Naive thymus-derived CD8-positive, alpha-beta T cell (primary cell): ENCODE measurements at regions not wholly inside any gene's neighbourhood (a gene's known extent, or its start where the extent isn't known, plus 50 kb on each side); places are given as distances from the start of the nearest gene placed in this dataset.

ENCODE experiments used
- ATAC-seq, 2 donors: fragments of 150-1000 bp; cut with Tn5 transposase in 1 of 2; sonication (Bioruptor Pico), chemical (Tn5 transposase) in 1 of 2; 1 replicate in 1 of 2; 2 replicates in 1 of 2; pipeline ENCODE4 v1.10.0; 2021; ENCODE audit warnings: mild to moderate bottlenecking in 2 of 2, moderate library complexity in 2 of 2
- POLR2A ChIA-PET: fragments of 350-600 bp; sonication (Branson Sonifier 250); formaldehyde crosslinking; loops from one replicate; lab custom pipeline; 2021; ENCODE audit warnings: antibody characterized with exemption; lab: Charles Lee
- DNase-seq, 10 donors: peaks; one replicate each; pipeline versions ENCODE4 v3.0.0 to v3.0.0-alpha.2; 2020 to 2022
- H3K27ac Mint-ChIP-seq, 10 donors: one replicate each; pipeline ENCODE4 v1.8.0; 2020 to 2022; ENCODE audit warnings: mild to moderate bottlenecking in 10 of 10, mixed read lengths in 10 of 10, moderate library complexity in 4 of 10, inconsistent platforms in 1 of 10
- H3K27me3 Mint-ChIP-seq, 5 donors: one replicate each; pipeline ENCODE4 v1.8.0; 2021 to 2022; ENCODE audit warnings: mixed read lengths in 5 of 5
- H3K36me3 Mint-ChIP-seq, 3 donors: one replicate each; pipeline ENCODE4 v1.8.0; 2020 to 2022; ENCODE audit warnings: mixed read lengths in 3 of 3, mild to moderate bottlenecking in 2 of 3, inconsistent platforms in 1 of 3
- H3K4me1 Mint-ChIP-seq, 4 donors: one replicate each; pipeline ENCODE4 v1.8.0; 2021 to 2022; ENCODE audit warnings: mixed read lengths in 4 of 4
- H3K4me3 Mint-ChIP-seq, 10 donors: one replicate each; pipeline ENCODE4 v1.8.0; 2020 to 2022; ENCODE audit warnings: mild to moderate bottlenecking in 10 of 10, mixed read lengths in 10 of 10, moderate library complexity in 6 of 10, inconsistent platforms in 1 of 10
- H3K9me3 Mint-ChIP-seq, 9 donors: one replicate each; pipeline ENCODE4 v1.8.0; 2020 to 2022; ENCODE audit warnings: mixed read lengths in 9 of 9, mild to moderate bottlenecking in 3 of 9, inconsistent platforms in 1 of 9, moderate library complexity in 1 of 9

DNA sequence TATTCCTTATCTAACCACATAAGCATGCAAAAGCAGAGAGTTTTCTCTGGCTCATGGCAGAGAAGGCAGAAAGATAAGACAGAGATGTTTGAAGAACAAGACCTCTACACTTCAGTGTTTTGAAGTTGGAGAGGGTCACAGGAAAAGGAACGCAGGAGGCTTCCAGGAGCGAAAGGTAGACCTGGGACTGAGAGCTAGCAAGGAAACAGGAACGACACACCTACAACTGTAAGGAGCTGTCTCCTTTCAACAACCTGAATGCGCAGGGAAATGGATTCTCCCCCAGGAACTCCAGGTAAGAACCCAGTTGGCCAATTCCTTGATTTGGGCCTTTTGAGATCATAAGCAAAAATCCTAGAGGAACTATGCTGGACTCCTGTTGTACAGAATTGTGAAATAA, 746.6 kb upstream of the DDX18 start:
- Mint-ChIP-seq H3K27me3 (no peaks in the 10 kb centered on the region), H3K36me3 (no peaks in the 10 kb centered on the region), H3K4me3 (no peak overlapping the region), H3K4me1 (no peaks in the 10 kb centered on the region), H3K9me3 (peaks cover 0 to 15% (median 0%) of the 10 kb centered on the region in 9 donors), H3K27ac (no peak overlapping the region)
- DNase-seq (no peak), ATAC-seq (no peak)
- POLR2A ChIA-PET: no interaction called here

DNA sequence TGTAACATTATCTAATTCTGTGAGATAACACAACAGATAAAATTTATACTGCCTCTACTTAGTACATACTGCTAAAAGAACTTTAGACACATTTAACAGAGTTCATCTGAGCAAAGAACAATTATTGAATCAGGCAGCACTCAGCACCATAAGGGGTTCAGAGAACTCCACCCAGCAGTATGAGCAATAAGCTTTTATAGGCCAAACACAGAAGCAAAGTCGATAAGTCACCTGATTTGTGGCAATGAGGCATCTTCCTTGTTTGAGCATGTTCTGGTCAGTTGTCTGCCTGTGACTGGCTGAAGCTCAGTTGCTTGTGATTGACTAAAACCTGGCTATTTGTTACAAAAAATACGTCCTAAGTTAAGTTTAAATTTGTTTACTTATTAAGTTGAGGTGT, 746.1 kb upstream of the DDX18 start:
- H3K27ac Mint-ChIP-seq: no peak overlapping the region
- no peak overlapping the region for H3K4me3 Mint-ChIP-seq
- no peaks in the 10 kb centered on the region for H3K4me1 Mint-ChIP-seq
- POLR2A ChIA-PET: no interaction called here
- peaks cover 0 to 15% (median under 1%) of the 10 kb centered on the region in 9 donors for H3K9me3 Mint-ChIP-seq
- H3K27me3 Mint-ChIP-seq: no peaks in the 10 kb centered on the region
- no peaks in the 10 kb centered on the region for H3K36me3 Mint-ChIP-seq
- DNase-seq (no peak), ATAC-seq (no peak)

DNA sequence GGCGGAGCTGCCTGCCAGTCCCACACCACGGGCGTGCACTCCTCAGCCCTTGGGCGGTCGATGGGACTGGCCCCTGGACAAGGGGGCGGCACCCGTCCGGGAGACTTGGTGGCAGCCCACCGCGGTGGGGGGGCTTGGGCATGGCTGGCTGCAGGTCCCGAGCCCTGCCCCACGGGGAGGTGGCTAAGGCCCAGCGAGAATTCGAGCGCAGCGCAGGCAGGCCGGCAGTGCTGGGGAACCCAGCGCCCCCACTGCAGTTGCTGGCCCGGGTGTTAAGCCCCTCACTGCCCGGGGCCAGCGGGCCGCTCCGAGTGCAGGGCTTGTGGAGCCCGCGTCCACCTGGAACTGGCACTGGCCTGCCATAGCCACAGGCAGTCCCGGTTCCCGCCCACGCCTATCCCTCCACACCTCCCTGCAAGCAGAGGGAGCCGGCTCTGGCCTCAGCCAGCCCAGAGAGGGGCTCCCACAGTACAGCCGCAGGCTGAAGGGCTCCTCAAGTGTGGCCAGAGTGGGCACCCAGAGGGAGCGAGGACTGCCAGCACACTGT, 742.9 kb upstream of the DDX18 start:
- no peak for DNase-seq
- Mint-ChIP-seq H3K9me3 (peaks cover 0 to 8% (median 3%) of the 10 kb centered on the region in 9 donors), H3K27me3 (no peaks in the 10 kb centered on the region), H3K36me3 (no peaks in the 10 kb centered on the region), H3K4me1 (no peaks in the 10 kb centered on the region), H3K4me3 (no peak overlapping the region), H3K27ac (no peak overlapping the region)
- ATAC-seq: no peak
- POLR2A ChIA-PET: no interaction called here

DNA sequence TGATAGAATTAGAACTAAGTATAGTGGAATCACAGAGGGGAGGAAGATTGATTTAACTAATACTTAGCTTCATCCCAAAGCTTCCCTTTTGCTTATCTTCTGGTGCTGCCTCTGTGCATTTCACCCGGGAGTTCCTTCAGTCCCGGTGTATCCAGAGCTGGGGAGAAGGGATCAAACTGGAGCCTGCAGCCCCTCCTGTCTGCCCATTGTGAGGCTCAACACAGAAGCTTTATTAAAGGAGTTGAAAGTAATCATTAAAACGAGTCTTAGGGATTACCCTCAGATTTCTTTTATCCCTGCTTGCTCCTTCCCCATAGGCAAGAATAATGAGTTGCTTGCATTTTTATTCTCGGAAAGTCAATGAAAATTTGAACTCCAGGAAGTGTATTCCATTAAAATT, 739.7 kb upstream of the DDX18 start:
- no peaks in the 10 kb centered on the region for H3K36me3 Mint-ChIP-seq
- no peak overlapping the region for H3K27ac Mint-ChIP-seq
- H3K4me1 Mint-ChIP-seq: no peaks in the 10 kb centered on the region
- POLR2A ChIA-PET: no interaction called here
- peaks cover 0 to 17% (median 4%) of the 10 kb centered on the region in 9 donors for H3K9me3 Mint-ChIP-seq
- no peak overlapping the region for H3K4me3 Mint-ChIP-seq
- H3K27me3 Mint-ChIP-seq: no peaks in the 10 kb centered on the region
- DNase-seq: no peak
- ATAC-seq: no peak

DNA sequence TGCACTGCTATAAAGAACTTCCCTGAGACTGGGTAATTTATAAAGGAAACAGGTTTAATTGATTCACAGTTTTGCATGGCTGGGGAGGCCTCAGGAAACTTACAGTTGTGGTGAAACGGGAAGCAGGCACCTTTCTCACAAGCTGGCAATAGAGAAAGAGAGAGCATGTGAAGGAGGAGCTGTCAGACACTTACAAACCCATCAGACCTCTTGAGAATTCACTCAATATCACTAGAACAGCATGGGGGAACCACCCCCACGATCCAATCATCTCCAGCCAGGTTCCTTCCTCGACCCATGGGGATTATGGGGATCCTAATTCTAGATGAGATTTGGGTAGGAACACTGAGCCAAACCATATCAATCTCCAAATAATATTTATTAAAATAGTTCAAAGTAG, 729.2 kb upstream of the DDX18 start:
- POLR2A ChIA-PET: no interaction called here
- no peak for ATAC-seq
- no peaks in the 10 kb centered on the region for H3K4me1 Mint-ChIP-seq

DNA sequence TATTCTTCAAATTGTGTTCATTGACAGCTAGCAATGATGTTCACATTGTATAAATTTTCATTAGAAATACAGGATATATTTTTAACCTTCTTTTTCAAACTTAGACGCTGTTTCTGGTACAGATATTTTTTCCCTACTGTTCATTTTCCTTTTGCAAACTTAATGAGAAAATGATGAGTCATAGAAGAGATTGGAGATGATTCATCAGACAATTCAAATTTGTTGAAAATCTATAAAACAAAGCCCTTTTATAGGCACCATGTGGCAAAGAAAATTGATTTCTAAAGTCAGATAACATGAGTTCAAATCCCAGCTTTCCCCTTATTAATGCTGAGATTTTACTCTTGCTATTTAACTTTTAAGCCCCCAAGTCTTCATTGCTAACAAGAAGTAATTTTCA, 728.8 kb upstream of the DDX18 start:
- DNase-seq (no peak), ATAC-seq (no peak)
- Mint-ChIP-seq H3K36me3 (peaks cover 0 to 3% (median 0%) of the 10 kb centered on the region in 3 donors), H3K27me3 (no peaks in the 10 kb centered on the region), H3K4me3 (no peak overlapping the region), H3K27ac (no peak overlapping the region), H3K4me1 (no peaks in the 10 kb centered on the region), H3K9me3 (peaks cover 0 to 14% (median 2%) of the 10 kb centered on the region in 9 donors)
- POLR2A ChIA-PET: no interaction called here

More for the DNA sequence above, 729.2 kb upstream of the DDX18 start:
- Mint-ChIP-seq H3K4me3 (no peak overlapping the region), H3K27ac (no peak overlapping the region), H3K27me3 (no peaks in the 10 kb centered on the region), H3K36me3 (peaks cover 0 to 4% (median 0%) of the 10 kb centered on the region in 3 donors), H3K9me3 (peaks cover 0 to 15% (median 3%) of the 10 kb centered on the region in 9 donors)
- DNase-seq: no peak

DNA sequence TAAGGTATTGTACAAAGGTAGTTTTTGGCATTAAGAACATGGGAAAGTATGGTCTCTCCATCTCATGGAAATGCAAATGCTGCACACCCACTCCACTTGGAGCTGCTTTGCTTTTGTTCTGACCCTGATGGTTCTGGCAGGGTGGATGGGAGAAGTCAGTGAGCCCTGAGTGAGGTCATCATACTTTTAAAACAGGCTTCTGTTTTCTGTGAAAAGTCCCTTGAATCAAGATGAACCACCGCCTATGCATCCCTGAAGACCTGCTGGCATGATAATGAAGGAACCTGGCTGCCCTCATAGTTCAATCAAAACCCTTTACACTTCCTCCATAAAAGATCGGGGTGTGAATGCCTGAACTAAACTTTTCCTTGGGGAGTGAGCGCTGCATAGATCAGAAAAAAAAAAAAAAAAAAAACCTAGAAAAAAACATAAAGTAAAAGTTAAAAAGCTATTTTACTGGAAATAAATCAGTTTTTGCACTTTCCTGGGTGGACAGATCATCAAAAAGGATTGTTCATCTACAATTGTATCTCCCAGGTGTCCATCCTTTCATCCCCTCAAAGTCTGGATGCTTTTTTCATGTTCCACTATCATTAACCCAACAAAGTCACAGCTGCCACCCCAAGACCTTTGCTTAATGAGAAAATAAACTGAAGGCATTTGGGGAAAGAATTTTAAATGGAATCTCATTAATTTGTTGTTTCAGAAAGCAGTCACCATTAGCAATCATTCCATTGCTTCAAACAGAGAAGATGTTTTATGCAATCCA, 728.1 kb upstream of the DDX18 start:
- ATAC-seq (no peak), DNase-seq (no peak)
- H3K27me3 Mint-ChIP-seq: no peaks in the 10 kb centered on the region

DNA sequence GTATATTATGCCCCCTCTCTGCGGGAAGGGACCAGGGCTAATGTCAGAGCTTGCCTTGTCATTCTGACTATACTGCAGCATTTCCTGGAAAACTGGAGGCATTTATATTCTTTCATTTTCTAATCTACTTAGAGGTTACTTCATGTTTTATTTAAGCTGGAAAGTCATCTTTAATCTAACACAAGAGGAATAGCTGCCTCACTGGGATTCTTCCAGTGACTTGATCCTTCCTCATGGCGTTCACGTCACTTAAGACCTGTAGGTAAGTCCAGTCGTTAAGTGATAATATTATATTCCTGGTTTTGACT, 727.6 kb upstream of the DDX18 start:
- no peak overlapping the region for H3K27ac Mint-ChIP-seq
- no peaks in the 10 kb centered on the region for H3K4me1 Mint-ChIP-seq
- DNase-seq: no peak
- H3K9me3 Mint-ChIP-seq: peaks cover 0 to 15% (median 2%) of the 10 kb centered on the region in 9 donors
- ATAC-seq: no peak
- H3K36me3 Mint-ChIP-seq: no peaks in the 10 kb centered on the region
- no peaks in the 10 kb centered on the region for H3K27me3 Mint-ChIP-seq
- no peak overlapping the region for H3K4me3 Mint-ChIP-seq
- POLR2A ChIA-PET: no interaction called here

More for the DNA sequence above, 728.1 kb upstream of the DDX18 start:
- Mint-ChIP-seq H3K36me3 (no peaks in the 10 kb centered on the region), H3K27ac (no peak overlapping the region), H3K4me3 (no peak overlapping the region), H3K4me1 (no peaks in the 10 kb centered on the region), H3K9me3 (peaks cover 0 to 15% (median 2%) of the 10 kb centered on the region in 9 donors)
- POLR2A ChIA-PET: no interaction called here

DNA sequence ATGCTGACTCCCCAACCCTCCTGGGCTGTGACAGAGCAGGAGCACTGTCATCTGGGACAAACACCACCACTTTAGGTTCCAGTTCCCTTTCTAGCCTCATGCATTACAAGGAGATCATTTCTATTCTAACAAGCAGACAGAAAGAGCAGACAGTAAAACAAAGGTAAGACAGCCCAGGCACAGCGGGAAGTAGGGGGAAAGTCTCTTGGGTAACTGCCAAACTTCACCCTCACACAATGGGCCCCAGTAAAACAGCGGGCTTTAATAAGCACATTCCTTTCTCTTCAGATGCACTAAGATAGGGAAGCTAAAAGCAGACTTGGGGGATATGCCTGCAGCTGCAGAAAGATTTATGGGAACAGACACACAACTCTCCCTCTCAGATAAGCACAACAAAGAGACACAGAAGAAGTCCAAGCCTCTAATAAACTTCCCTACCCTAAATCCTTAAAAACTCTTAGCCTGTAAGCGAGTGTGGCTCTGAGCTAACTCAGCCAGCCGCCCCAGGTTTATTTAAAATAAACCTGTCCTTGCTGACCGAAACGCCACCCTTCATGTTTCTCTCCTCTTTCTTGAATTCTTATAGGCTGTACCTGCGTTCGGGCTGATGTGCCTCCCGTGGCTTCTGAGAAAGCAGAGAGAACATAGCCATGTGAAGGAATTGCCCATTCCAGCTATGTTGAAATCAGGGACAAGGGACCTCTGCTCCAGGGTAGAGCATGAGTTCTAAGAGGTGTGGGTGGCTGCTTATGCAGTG, 726.8 kb upstream of the DDX18 start:
- Mint-ChIP-seq H3K4me1 (no peaks in the 10 kb centered on the region), H3K9me3 (peaks cover 0 to 15% (median 0%) of the 10 kb centered on the region in 9 donors), H3K4me3 (no peak overlapping the region), H3K27me3 (no peaks in the 10 kb centered on the region), H3K36me3 (no peaks in the 10 kb centered on the region), H3K27ac (no peak overlapping the region)
- POLR2A ChIA-PET: no interaction called here
- DNase-seq (no peak), ATAC-seq (no peak)

DNA sequence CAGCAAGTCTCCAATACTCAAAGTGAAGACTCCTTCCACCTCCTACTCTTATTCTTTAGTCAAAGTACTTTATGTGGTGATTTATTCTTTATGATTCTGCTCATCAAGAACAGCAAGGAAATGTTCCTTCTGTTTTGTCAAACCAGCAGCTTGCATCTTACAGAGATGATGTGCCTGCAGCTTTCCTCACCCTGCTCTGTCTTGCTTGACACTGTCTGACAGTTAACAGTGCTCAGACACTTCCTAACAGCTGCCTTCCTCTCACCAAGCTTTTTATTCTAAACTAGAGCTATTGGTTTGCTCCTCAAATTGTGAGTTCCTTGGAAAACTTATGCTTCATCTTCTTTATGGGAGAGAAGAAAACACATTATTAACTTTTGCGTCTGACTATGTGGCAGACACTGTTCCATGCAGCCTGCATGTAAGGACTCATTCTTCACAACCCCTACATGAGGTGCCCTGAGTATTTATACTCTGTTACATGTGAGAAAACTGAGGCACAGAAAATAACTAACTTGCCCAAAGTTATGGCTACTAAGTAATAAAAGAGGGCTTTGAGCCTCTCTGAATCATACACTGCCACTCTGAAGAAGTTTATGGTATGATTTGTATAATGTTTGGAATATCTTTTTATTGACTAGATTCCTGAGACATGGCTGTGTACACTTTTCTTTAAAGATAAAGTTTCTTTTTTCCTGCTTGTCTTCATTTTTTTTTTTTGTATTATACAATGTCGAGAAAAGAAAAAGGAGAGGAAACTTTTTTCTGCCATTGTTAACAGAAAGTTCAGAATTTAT, 723.3 kb upstream of the DDX18 start:
- Mint-ChIP-seq H3K27ac (no peak overlapping the region), H3K4me1 (no peaks in the 10 kb centered on the region), H3K27me3 (no peaks in the 10 kb centered on the region), H3K9me3 (peaks cover 0 to 20% (median 2%) of the 10 kb centered on the region in 9 donors), H3K4me3 (no peak overlapping the region), H3K36me3 (no peaks in the 10 kb centered on the region)
- DNase-seq: no peak
- POLR2A ChIA-PET: no interaction called here
- ATAC-seq: no peak

DNA sequence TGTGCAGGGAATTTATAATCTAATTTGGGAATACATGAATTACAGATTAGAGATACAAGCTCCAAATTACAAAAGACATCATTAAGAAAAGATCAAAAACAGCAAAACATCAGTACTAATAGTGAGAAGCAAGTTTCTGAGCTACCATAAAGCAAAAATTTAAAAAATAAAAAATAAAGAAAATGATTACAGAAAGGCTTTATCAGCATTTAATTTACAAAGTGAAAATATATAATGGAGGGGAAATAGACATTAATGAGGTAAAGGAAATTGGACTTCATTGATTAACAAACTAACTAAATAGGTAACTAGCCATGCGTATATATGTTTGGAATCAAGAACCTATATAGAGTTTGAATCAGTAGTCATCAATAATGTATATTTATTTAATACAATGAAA, 712.9 kb upstream of the DDX18 start:
- no peaks in the 10 kb centered on the region for H3K27me3 Mint-ChIP-seq
- H3K36me3 Mint-ChIP-seq: no peaks in the 10 kb centered on the region

DNA sequence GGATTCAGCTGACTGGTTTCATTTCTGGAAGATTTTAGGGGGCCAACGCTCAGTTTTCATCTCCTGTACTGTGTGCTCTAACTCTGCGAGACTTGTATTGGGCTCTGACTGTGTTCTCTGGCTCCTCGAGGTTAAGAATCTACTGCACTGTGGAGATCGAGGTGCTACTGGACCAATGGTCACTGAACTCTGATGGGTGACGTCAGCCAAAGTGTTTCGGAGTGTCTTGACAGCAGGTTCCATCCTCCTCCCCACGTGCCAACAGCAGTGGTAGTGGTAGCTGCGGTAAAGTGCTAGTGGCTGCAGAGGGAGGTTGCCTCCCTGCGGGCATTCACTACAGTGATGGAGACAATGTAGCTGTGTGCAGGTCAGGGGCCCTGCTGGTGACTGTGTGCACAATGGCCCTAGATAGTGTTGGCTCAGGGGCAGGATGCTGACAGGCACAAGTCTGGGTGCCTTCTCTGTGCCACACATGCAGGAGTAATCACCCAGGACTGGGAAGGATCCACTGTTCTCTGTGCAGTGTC, 705.7 kb upstream of the DDX18 start:
- ATAC-seq: no peak
- POLR2A ChIA-PET: no interaction called here
- Mint-ChIP-seq H3K27me3 (no peaks in the 10 kb centered on the region), H3K36me3 (peaks cover 0 to 10% (median 0%) of the 10 kb centered on the region in 3 donors), H3K4me1 (no peaks in the 10 kb centered on the region), H3K4me3 (no peak overlapping the region), H3K9me3 (peaks cover 0 to 38% (median 11%) of the 10 kb centered on the region in 9 donors), H3K27ac (no peak overlapping the region)
- DNase-seq: no peak

More for the DNA sequence above, 712.9 kb upstream of the DDX18 start:
- H3K27ac Mint-ChIP-seq: no peak overlapping the region
- POLR2A ChIA-PET: no interaction called here
- ATAC-seq: no peak
- no peak for DNase-seq
- H3K4me1 Mint-ChIP-seq: no peaks in the 10 kb centered on the region
- H3K9me3 Mint-ChIP-seq: peaks cover 0 to 20% (median 2%) of the 10 kb centered on the region in 9 donors
- H3K4me3 Mint-ChIP-seq: no peak overlapping the region
